Neuronal stem cell (in vitro differentiated cells): ENCODE measurements at regions not wholly inside any gene's neighbourhood (a gene's known extent, or its start where the extent isn't known, plus 50 kb on each side); places are given as distances from the start of the nearest gene placed in this dataset.
A peak's percentile ranks its signal among the peaks of the same experiment; 100 is the strongest.

Source experiments
- DNase-seq: peaks from one replicate; pipeline ENCODE4 v3.0.0-alpha.2; 2013; ENCODE audit warnings: low spot score
- H2AFZ ChIP-seq: one replicate; pipeline ENCODE4 v1.6.1; 2013; ENCODE audit warnings: mild to moderate bottlenecking, low read length, inconsistent platforms
- H2AK5ac ChIP-seq: 2 replicates; pipeline ENCODE4 v1.6.1; 2013; ENCODE audit warnings: low read depth, mild to moderate bottlenecking, inconsistent platforms, low read length, moderate library complexity, mixed read lengths
- H2BK120ac ChIP-seq: 2 replicates; pipeline ENCODE4 v1.6.1; 2013; ENCODE audit warnings: low read depth, mild to moderate bottlenecking, inconsistent platforms, low read length, moderate library complexity, mixed read lengths
- H2BK12ac ChIP-seq: one replicate; pipeline ENCODE4 v1.6.1; 2013; ENCODE audit warnings: low read length, inconsistent platforms
- H2BK15ac ChIP-seq: 2 replicates; pipeline ENCODE4 v1.6.1; 2013; ENCODE audit warnings: mild to moderate bottlenecking, low read length, inconsistent platforms, mixed read lengths
- H2BK5ac ChIP-seq: one replicate; pipeline ENCODE4 v1.6.1; 2013; ENCODE audit warnings: inconsistent platforms, mild to moderate bottlenecking, low read length, moderate library complexity
- H3K14ac ChIP-seq: one replicate; pipeline ENCODE4 v1.6.1; 2013; ENCODE audit warnings: low read length, inconsistent platforms
- H3K18ac ChIP-seq: 2 replicates; pipeline ENCODE4 v1.6.1; 2013; ENCODE audit warnings: low read length, inconsistent platforms
- H3K23ac ChIP-seq: 2 replicates; pipeline ENCODE4 v1.6.1; 2013; ENCODE audit warnings: low read depth, mild to moderate bottlenecking, mixed read lengths, low read length, inconsistent platforms; ENCODE audit not compliant: poor library complexity
- H3K27ac ChIP-seq: replicated peaks from 3 replicates; pipeline ENCODE4 v1.5.1; 2013; ENCODE audit warnings: low read length, inconsistent platforms
- H3K27me3 ChIP-seq, 3 experiments: 2 replicates each; pipeline ENCODE4 v1.6.1; 2013; ENCODE audit warnings: low read length in 3 of 3, mild to moderate bottlenecking in 2 of 3, inconsistent platforms in 1 of 3, low read depth in 1 of 3, mixed read lengths in 1 of 3, moderate library complexity in 1 of 3; ENCODE audit not compliant: control insufficient read depth in 3 of 3, insufficient read depth in 3 of 3
- H3K36me3 ChIP-seq, 2 donors: replicated peaks in 1 of 2; 2 replicates each; pipeline ENCODE4 v1.6.1; 2013; ENCODE audit warnings: low read length in 2 of 2; ENCODE audit not compliant: control insufficient read depth in 2 of 2, insufficient read depth in 2 of 2
- H3K4ac ChIP-seq: 2 replicates; pipeline ENCODE4 v1.6.1; 2013; ENCODE audit warnings: inconsistent platforms, mild to moderate bottlenecking, low read length, moderate library complexity
- H3K4me1 ChIP-seq, 2 donors: 1 replicate in 1 of 2; 2 replicates in 1 of 2; pipeline ENCODE4 v1.6.1; 2013; ENCODE audit warnings: low read length in 2 of 2, low read depth in 1 of 2; ENCODE audit not compliant: control insufficient read depth in 2 of 2, insufficient read depth in 1 of 2
- H3K4me2 ChIP-seq: one replicate; pipeline ENCODE4 v1.6.1; 2013; ENCODE audit warnings: mild to moderate bottlenecking, low read length, inconsistent platforms; ENCODE audit not compliant: insufficient read depth, poor library complexity, severe bottlenecking
- H3K4me3 ChIP-seq, 2 donors: 2 replicates each; pipeline ENCODE4 v1.5.1; 2013; ENCODE audit warnings: low read length in 2 of 2, mild to moderate bottlenecking in 2 of 2, inconsistent platforms in 1 of 2, moderate library complexity in 1 of 2
- H3K79me1 ChIP-seq: one replicate; pipeline ENCODE4 v1.6.1; 2013; ENCODE audit warnings: low read depth, mild to moderate bottlenecking, inconsistent platforms, low read length, moderate library complexity
- H3K9ac ChIP-seq: one replicate; pipeline ENCODE4 v1.6.1; 2013; ENCODE audit warnings: mild to moderate bottlenecking, low read depth, low read length, inconsistent platforms; ENCODE audit not compliant: poor library complexity
- H3K9me3 ChIP-seq, 2 donors: replicated peaks in 1 of 2; 2 replicates each; pipeline versions ENCODE3 to v1.6.1; 2013; ENCODE audit warnings: low read length in 2 of 2, mild to moderate bottlenecking in 2 of 2, inconsistent platforms in 1 of 2, low read depth in 1 of 2, mixed read lengths in 1 of 2, moderate library complexity in 1 of 2; ENCODE audit not compliant: control insufficient read depth in 2 of 2, insufficient read depth in 1 of 2
- H4K8ac ChIP-seq: one replicate; pipeline ENCODE4 v1.6.1; 2013; ENCODE audit warnings: low read depth, mild to moderate bottlenecking, inconsistent platforms, low read length, moderate library complexity
- H4K91ac ChIP-seq: one replicate; pipeline ENCODE4 v1.6.1; 2013; ENCODE audit warnings: low read length, low read depth, mild to moderate bottlenecking, inconsistent platforms; ENCODE audit not compliant: poor library complexity
- WGBS, 2 donors: extraction: QIAGEN DNeasy Blood & Tissue Kit; methylation state at CpG; one replicate each; pipeline ENCODE4 v1.1.7; 2013; ENCODE audit warnings: missing lambda C conversion rate in 2 of 2, mixed read lengths in 1 of 2; ENCODE audit not compliant: insufficient read length in 2 of 2, insufficient replicate concordance in 1 of 2; ENCODE audit errors: extremely low coverage in 2 of 2; 5-methylcytosine and 5-hydroxymethylcytosine counted together

DNA sequence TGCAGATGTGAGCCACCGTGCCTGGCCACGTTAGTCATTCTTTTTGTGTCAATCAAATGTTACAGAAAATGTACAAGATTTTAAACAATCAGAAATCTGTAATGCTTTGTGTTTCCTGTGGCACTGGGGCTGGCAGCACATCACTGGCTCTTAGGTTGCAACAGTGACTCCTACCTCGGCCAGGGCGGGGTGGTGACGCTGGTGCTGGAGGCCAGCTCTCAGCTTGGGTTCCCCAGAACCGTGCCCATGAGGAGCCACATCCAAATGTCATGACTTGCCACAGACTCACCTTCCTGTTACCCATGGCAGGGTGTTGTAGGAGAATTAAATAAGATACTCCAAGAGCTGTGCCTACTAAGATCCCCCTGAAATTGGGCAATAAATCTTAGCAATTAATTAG, 161.7 kb downstream of the TEX29 start:
- no CpG with 5 or more reads among the region's 6 CpGs for WGBS, 2 donors
- H4K8ac ChIP-seq: no peak overlapping the region
- no peak overlapping the region for H3K27ac ChIP-seq
- H3K9ac ChIP-seq: no peak overlapping the region
- H2BK12ac ChIP-seq: no peak overlapping the region
- H3K23ac ChIP-seq: no peak overlapping the region
- no peaks in the 10 kb centered on the region for H3K36me3 ChIP-seq
- no peak overlapping the region for H3K18ac ChIP-seq
- H3K4me3 ChIP-seq: no peak overlapping the region
- no peaks in the 10 kb centered on the region for H3K79me1 ChIP-seq
- H2BK120ac ChIP-seq: no peak overlapping the region
- no peak overlapping the region for H2BK15ac ChIP-seq
- H3K4ac ChIP-seq: no peak overlapping the region
- H2BK5ac ChIP-seq: no peak overlapping the region
- no peaks in the 10 kb centered on the region for H3K27me3 ChIP-seq
- no peak overlapping the region for H4K91ac ChIP-seq
- H3K4me1 ChIP-seq: peaks cover 0 to 5% of the 10 kb centered on the region in 2 donors
- H3K4me2 ChIP-seq: no peak overlapping the region
- H3K9me3 ChIP-seq: peaks cover 10 to 11% of the 10 kb centered on the region in 2 donors
- no peak overlapping the region for H3K14ac ChIP-seq
- H2AFZ ChIP-seq: no peak overlapping the region
- DNase-seq: no peak
- no peak overlapping the region for H2AK5ac ChIP-seq

DNA sequence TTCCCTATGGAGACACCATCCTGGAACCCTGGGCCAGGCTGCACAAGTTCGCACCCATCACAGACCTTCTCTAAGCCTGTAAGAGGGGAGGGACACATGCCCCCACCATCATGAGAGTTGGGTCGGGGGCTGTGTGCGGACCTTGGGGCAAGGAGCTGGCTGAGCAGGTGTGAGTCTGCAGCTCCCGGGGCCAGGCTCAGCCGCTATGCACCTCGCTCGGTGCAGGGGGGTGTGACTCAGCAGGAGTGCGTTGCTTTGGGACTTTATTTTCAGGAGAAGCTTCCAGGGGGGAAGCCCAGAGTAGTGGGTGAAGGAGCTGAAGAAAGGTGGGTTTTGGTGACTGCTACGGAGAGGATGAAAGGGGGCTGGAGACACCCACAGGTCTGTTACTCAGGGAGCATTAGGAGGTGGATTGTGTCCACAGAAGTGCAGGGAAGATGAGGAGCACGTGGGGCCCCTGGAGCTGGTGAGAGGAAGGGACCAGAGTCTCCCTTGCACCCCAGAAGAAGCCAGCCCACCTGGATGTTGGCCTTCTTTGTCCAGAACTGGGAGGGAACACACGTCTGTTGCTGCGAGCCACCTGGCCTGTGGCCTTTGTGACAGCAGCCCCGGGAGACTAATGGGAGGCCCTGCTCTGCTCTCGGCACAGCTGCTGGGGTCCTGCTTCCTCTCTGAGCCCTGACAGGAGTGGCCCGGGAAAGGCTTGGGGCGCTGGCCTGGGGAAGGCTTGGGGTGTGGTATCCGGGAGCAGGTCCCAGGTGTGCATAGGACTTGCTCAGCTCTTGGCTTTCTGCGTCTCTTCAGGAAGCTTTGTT, 162.6 kb downstream of the TEX29 start:
- no peak overlapping the region for H3K23ac ChIP-seq
- no peak for DNase-seq
- no peaks in the 10 kb centered on the region for H3K79me1 ChIP-seq
- no peak overlapping the region for H4K91ac ChIP-seq
- H3K9me3 ChIP-seq: peaks cover 12% of the 10 kb centered on the region in 2 donors
- peaks cover 0 to 5% of the 10 kb centered on the region in 2 donors for H3K4me1 ChIP-seq
- H2BK12ac ChIP-seq: peak overlapping the region; percentile 63
- no peak overlapping the region for H3K14ac ChIP-seq
- peak overlapping the region; percentile 40 for H2BK15ac ChIP-seq
- H3K4me3 ChIP-seq: no peak overlapping the region
- no peak overlapping the region for H2AFZ ChIP-seq
- H4K8ac ChIP-seq: peak overlapping the region; percentile 66
- no peaks in the 10 kb centered on the region for H3K36me3 ChIP-seq
- H2AK5ac ChIP-seq: peak overlapping the region; percentile 58
- peak overlapping the region; percentile 65 for H3K18ac ChIP-seq
- H2BK5ac ChIP-seq: no peak overlapping the region
- no peak overlapping the region for H3K4ac ChIP-seq
- no peak overlapping the region for H2BK120ac ChIP-seq
- no peaks in the 10 kb centered on the region for H3K27me3 ChIP-seq
- no peak overlapping the region for H3K27ac ChIP-seq
- H3K4me2 ChIP-seq: no peak overlapping the region
- H3K9ac ChIP-seq: no peak overlapping the region
- no CpG with 5 or more reads among the region's 18 CpGs for WGBS, 2 donors

DNA sequence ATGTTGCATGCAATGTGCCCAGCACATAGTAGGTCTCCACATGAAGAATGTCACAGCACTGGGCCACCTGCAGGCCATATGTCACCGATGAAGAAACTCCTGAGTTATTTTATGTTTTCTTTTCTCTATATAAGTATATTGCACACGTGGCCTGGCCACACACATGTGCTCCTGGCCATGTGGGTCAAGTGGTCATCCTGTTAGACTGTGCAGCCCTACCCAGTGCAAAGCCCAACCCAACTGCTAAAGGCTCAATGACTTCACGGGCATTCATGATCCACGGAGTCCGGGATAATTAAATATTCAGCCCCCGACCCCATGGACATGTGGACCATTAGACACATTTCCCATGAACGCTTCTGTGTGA, 163.2 kb downstream of the TEX29 start:
- Histone ChIP-seq H3K27me3 (no peaks in the 10 kb centered on the region), H3K14ac (no peak overlapping the region), H3K4me1 (peaks cover 0 to 5% of the 10 kb centered on the region in 2 donors), H2AK5ac (no peak overlapping the region), H3K27ac (no peak overlapping the region), H3K4ac (no peak overlapping the region), H3K18ac (no peak overlapping the region), H3K9ac (no peak overlapping the region), H3K23ac (no peak overlapping the region), H3K79me1 (no peaks in the 10 kb centered on the region), H2BK15ac (no peak overlapping the region), H3K36me3 (no peaks in the 10 kb centered on the region), H3K4me2 (no peak overlapping the region), H4K8ac (no peak overlapping the region), H3K9me3 (peaks cover 15 to 17% of the 10 kb centered on the region in 2 donors), H2BK120ac (no peak overlapping the region), H2AFZ (no peak overlapping the region), H4K91ac (no peak overlapping the region), H2BK12ac (no peak overlapping the region), H3K4me3 (no peak overlapping the region), H2BK5ac (no peak overlapping the region)
- DNase-seq: no peak
- WGBS, 2 donors: no CpG with 5 or more reads among the region's 7 CpGs

DNA sequence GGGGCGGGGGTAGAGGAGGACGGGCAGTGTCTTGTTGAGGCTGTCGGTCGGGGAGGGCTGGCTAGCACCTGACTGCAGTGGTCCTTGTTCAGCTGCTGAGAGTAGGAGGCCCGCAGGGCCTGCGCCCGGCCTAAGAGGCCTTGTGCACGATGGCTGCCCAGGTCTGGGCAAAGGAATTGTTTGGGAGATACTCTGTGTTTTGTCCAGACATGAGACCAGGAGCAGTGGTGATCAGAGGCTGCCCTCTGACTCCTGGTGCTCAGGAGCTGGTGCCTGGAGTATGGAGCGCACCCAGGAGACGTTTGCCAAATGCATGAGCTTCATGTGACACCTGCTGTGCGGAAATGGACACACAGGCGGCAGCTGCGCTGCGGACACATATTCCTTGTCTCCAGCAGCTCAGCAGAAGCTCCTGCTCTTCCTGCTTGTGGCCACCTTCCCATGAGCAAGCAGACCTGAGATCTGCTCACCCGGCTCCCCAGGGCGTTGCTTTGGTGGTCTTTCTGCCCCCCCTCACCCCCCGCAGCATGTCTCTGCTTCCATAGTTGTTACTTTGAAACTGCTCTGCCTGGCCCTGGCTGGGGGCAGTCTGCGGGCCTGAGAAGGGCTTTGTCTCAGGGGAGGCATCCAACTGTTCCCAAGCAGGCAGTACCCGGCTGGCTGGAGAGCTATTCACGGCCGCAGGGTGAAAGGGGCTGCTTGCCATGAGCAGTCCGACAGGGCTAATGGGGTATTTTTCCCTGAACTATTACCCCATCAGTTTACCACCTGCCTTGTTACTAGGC, 163.9 kb downstream of the TEX29 start:
- Histone ChIP-seq H3K23ac (peak overlapping the region; percentile 17), H3K14ac (peak overlapping the region; percentile 95), H2AK5ac (no peak overlapping the region), H2BK120ac (peak overlapping the region; percentile 85), H3K4me3 (no peak overlapping the region), H2BK12ac (no peak overlapping the region), H3K9me3 (peaks cover 17 to 18% of the 10 kb centered on the region in 2 donors), H3K27me3 (no peaks in the 10 kb centered on the region), H3K27ac (no peak overlapping the region), H3K4me1 (peaks cover 0 to 5% of the 10 kb centered on the region in 2 donors), H2BK15ac (no peak overlapping the region), H2AFZ (no peak overlapping the region), H2BK5ac (no peak overlapping the region), H3K79me1 (no peaks in the 10 kb centered on the region), H3K4ac (no peak overlapping the region), H3K36me3 (no peaks in the 10 kb centered on the region), H4K91ac (no peak overlapping the region), H3K9ac (peak overlapping the region; percentile 63), H3K18ac (peak overlapping the region; percentile 6), H3K4me2 (no peak overlapping the region), H4K8ac (no peak overlapping the region)
- no peak for DNase-seq
- no CpG with 5 or more reads among the region's 22 CpGs for WGBS, 2 donors
